Tongue (tissue), 1 donor: ENCODE measurements at regions not wholly inside any gene's neighbourhood (a gene's known extent, or its start where the extent isn't known, plus 50 kb on each side); places are given as distances from the start of the nearest gene placed in this dataset.
"Not testable (repeated sequence)": the region's sequence is repeated elsewhere in the genome, so short reads cannot be mapped to it uniquely, and the experiment has no call there.

Experiments
- DNase-seq: peaks from one replicate; pipeline ENCODE4 v3.0.0-alpha.2; 2015

DNA sequence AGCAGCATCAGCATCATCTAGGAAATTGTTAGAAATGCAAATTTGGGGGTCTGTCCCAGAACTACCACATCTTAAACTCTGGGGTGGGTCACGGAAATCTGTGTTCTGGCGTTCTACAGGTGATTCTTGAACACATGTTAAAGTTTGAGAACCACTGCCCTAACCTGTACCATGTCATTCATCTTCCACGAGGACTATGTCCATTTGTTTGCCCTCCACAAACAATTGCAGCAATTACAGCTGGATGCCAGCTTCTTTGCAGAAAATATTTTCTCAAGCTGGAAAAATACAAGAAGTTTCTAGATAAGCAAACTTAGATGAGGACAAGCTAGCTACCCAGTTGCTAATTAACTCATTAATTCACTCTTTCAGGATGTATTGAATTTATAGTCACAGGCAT, 54.1 kb downstream of the MAFB start:
- no peak for DNase-seq

DNA sequence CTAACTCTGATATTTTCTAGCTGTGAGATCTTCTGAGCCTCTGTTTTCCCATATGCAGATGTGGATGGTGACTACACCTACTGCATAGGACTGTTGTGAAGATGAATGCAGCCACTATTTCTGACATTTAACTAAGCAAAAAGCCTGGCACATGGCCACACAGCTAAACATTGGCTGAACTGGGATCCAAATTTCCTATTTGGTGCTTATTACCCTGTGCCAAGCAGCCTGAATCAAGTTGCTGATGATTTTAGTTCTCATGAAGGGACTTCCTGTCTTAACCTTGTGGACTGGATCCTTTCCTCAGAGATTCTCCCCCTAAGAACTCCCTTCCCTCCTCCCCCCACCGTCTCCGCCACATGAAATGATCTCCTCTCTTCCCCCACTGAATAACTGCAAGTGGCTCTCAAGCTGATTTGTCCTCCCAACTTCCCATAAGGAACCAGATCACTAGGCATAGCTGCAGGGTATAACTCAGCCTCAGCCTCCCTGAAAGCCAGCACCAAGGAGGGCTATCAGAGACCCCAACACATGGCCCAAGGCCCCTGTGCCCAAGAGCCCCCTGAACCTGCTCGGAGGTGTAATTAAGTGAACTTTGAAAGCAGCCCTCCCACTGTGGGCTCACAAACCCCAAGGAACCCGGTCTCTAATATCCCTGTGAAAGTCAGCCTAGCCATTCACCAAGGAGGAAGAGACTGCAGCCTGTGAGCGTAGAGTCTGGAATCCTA, 55.7 kb downstream of the MAFB start:
- DNase-seq: no peak

DNA sequence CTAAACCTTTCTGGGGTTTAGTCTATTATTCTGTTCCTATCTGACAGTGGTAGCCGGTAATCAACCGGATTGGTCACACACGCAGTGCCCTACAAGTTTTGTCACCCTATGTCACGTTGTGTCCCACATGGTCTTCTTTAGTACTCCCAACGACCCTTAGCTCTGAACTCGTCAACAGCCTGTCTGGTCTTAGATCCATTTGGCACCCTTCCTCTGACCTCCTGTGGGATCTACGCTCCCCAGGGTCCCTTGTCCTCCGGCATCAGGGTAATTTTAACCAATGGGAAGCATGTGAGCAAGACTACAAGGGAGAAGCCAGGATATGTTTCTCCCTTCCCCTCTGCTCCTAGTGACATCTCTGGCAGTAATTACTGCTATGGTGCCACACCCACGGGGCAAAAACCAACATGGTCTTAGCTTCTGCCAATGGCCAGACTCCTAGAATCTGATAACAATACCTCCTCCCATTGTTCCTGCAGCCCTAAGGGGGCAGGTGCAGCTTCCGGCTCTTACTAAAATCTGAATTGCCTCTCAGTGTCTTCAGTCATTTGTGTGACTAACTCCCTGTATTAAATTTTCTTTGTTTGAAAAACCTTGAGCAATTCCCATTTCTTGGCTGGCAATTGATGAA, 56.6 kb downstream of the MAFB start:
- no peak for DNase-seq

GRCh38 chr20:40631119-40631631, 57.9 kb downstream of the MAFB start:
- no peak for DNase-seq

- DNase-seq: no peak
Observed at GRCh38 chr20:40630713-40631112, 58.3 kb downstream of the MAFB start.

GRCh38 chr20:40630099-40630498, 58.9 kb downstream of the MAFB start:
- DNase-seq: no peak

GRCh38 chr20:40628877-40629276, 60.2 kb downstream of the MAFB start:
- no peak for DNase-seq

DNA sequence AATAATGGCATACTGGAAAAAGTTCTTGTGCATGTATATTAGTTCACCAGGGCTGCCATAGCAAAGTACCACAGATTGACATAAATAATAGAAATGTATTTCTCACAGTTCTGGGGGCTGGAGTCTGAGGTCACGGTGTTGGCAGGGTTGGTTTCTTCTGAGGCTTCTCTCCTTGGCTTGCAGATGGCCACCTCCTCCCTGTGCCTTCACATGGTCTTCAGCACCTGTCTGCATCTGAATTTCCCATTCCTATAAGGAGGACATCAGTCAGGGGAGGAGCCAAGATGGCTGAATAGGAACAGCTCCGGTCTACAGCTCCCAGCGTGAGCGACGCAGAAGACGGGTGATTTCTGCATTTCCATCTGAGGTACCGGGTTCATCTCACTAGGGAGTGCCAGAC, 70.0 kb downstream of the MAFB start:
- DNase-seq: not testable (repeated sequence)

- no peak for DNase-seq
Observed at GRCh38 chr20:40617594-40617993, 71.4 kb downstream of the MAFB start.

GRCh38 chr20:40612837-40613236, 76.2 kb downstream of the MAFB start:
- DNase-seq: no peak

DNA sequence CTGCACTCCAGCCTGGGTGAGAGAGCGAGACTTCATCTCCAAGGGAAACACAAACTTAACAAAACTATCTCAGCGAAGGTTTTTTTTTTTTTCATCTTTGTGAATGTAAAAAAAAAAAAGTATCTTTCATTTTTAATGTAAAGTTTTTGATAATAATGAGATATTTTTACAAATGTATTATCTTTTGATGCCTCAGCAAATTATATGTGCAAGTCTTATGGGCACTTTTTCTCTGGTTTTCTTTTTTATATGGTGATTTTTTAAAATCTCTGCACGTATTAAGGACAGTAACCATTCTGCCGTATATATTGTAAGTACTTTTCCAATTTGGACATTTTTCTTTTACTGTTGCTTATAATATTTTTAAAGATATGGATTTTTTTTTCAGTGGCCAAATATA, 76.8 kb downstream of the MAFB start:
- no peak for DNase-seq

DNA sequence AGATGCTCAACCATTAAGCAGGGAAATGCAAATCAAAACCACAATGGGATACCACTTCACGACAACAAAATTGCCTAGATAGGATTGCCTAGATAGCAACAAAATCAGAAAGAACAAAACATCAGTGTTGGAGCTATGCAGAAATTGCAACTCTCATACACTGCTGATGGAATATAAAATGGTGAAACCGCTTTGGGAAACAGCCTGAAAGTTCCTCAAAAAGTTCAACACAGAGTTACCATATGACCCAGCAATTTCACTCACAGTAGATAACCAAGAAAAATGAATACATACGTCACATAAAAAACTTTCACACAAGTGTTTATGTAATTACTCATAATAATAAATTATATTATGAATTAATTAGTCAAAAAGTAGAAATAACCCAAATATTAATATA, 78.3 kb downstream of the MAFB start:
- no peak for DNase-seq

GRCh38 chr20:40607927-40608326, 81.1 kb downstream of the MAFB start:
- DNase-seq: no peak

- DNase-seq: no peak
Observed at GRCh38 chr20:40606660-40607059, 82.4 kb downstream of the MAFB start.

GRCh38 chr20:40606237-40606636, 82.8 kb downstream of the MAFB start:
- DNase-seq: no peak

DNA sequence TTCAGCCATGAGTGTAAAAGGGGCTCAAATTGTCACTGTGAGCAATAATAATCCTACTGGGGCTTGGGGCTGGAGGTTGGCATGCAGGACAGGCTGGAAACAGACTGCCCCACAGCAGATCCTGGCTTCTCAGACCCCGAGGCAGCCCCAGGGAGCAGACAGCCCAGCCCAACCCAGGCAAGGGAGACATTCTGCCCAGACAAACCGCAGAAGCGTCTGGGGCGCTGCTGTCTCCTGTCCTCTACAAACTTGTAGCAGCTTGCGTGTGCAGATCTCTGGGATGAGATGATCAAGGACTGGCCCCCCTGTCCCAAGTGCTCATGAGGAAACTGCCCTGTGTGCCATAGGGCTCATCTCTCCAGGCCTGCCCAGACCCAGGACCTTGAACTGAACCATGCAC, 84.6 kb downstream of the MAFB start:
- no peak for DNase-seq

GRCh38 chr20:40603057-40603651, 85.9 kb downstream of the MAFB start:
- DNase-seq: no peak

DNA sequence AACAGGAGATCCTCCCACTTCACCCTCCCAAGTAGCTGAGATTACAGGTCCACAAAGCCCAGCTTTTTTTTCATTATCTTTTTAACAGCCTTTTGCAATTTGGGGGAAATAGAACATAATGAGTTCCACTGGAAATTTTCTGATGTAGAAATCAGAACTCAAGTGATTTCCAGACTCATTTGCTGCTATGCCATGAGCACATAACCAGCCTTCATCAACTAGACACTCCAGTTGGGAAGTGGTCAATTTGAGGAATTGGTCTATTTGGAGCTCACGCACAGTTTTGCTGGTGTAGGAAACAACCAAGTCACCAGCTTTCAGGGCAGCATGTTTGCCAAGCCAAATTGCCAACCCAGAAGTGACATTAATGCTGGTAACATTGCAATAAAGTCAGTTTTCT, 86.7 kb downstream of the MAFB start:
- DNase-seq: no peak

GRCh38 chr20:40600441-40601219, 88.4 kb downstream of the MAFB start:
- DNase-seq: no peak

- DNase-seq: no peak
Observed at GRCh38 chr20:40599987-40600386, 89.0 kb downstream of the MAFB start.

DNA sequence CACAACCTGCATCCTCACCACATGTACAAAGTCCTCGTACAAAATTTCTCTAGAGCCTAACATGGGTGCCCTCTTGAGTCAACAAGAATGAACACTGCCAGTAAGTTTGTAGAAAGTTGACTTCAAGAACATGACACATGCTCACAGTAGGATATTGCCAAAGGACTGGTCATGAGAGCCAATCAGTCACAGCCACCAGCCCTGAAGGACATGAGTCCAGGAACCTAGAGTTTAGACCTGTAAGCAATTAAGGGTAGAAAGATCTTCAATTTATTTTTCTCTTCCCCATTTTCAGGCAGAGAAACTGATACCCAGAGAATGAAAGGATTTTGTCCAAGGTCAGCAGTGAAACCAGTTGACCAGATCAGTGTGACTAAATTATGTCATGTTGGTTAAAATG, 96.1 kb downstream of the MAFB start:
- DNase-seq: no peak

GRCh38 chr20:40591536-40591935, 97.5 kb downstream of the MAFB start:
- DNase-seq: no peak

GRCh38 chr20:40591119-40591518, 97.9 kb downstream of the MAFB start:
- no peak for DNase-seq
